ENCODE measurements at regions not wholly inside any gene's neighbourhood (a gene's known extent, or its start where the extent isn't known, plus 50 kb on each side); places are given as distances from the start of the nearest gene placed in this dataset.

GRCh38 chr12:76947304-76947703 lies 68.5 kb upstream of the CSRP2 start:
- DNase-seq (ENCODE audit: low read depth) = no peak
- TF ChIP-seq CTCF (conservative IDR thresholded peaks at IDR 0.05; ENCODE audit: low read depth, low read length) = no peak
- no peak overlapping the region for H3K4me3 ChIP-seq (ENCODE audit: low read length)

GRCh38 chr12:76946446-76946845 lies 67.6 kb upstream of the CSRP2 start:
- TF ChIP-seq CTCF (conservative IDR thresholded peaks at IDR 0.05; ENCODE audit: low read depth, low read length) = no peak
- DNase-seq (ENCODE audit: low read depth) = no peak
- no peak overlapping the region for H3K4me3 ChIP-seq (ENCODE audit: low read length)

GRCh38 chr12:76945867-76946266 lies 67.0 kb upstream of the CSRP2 start:
- H3K4me3 ChIP-seq (ENCODE audit: low read length) = no peak overlapping the region
- TF ChIP-seq CTCF (conservative IDR thresholded peaks at IDR 0.05; ENCODE audit: low read depth, low read length) = no peak
- peak; percentile 67 for DNase-seq (ENCODE audit: low read depth)

GRCh38 chr12:76944892-76945291 lies 66.1 kb upstream of the CSRP2 start:
- no peak for TF ChIP-seq CTCF (conservative IDR thresholded peaks at IDR 0.05; ENCODE audit: low read depth, low read length)
- H3K4me3 ChIP-seq (ENCODE audit: low read length) = no peak overlapping the region
- no peak for DNase-seq (ENCODE audit: low read depth)

GRCh38 chr12:76943008-76943407 lies 64.2 kb upstream of the CSRP2 start:
- H3K4me3 ChIP-seq (ENCODE audit: low read length) = no peak overlapping the region
- no peak for DNase-seq (ENCODE audit: low read depth)
- no peak for TF ChIP-seq CTCF (conservative IDR thresholded peaks at IDR 0.05; ENCODE audit: low read depth, low read length)

GRCh38 chr12:76942267-76942666 lies 63.4 kb upstream of the CSRP2 start:
- no peak for TF ChIP-seq CTCF (conservative IDR thresholded peaks at IDR 0.05; ENCODE audit: low read depth, low read length)
- no peak overlapping the region for H3K4me3 ChIP-seq (ENCODE audit: low read length)
- DNase-seq (ENCODE audit: low read depth) = no peak

- H3K4me3 ChIP-seq (ENCODE audit: low read length) = no peak overlapping the region
- TF ChIP-seq CTCF (conservative IDR thresholded peaks at IDR 0.05; ENCODE audit: low read depth, low read length) = no peak
- DNase-seq (ENCODE audit: low read depth) = no peak
Measured at GRCh38 chr12:76940671-76941445, 62.0 kb upstream of the CSRP2 start.

All from retinal pigment epithelial cell (primary cell).